SU-DHL-6 (cell line): ENCODE measurements at regions not wholly inside any gene's neighbourhood (a gene's known extent, or its start where the extent isn't known, plus 50 kb on each side); places are given as distances from the start of the nearest gene placed in this dataset.

ENCODE experiments used
- H2AFZ ChIP-seq: fragments of 200-600 bp; sonication (generic); 2 replicates; pipeline ENCODE4 v1.6.1; 2014; ENCODE audit warnings: low read depth, mild to moderate bottlenecking, moderate library complexity, mixed read lengths, antibody characterized with exemption, low read length; ENCODE audit not compliant: severe bottlenecking
- H3F3A ChIP-seq: fragments of 200-600 bp; shearing (Covaris generic); 2 replicates; pipeline ENCODE4 v1.6.0; 2016; ENCODE audit warnings: antibody characterized with exemption, mild to moderate bottlenecking; ENCODE audit not compliant: insufficient read depth
- H3K27ac ChIP-seq: fragments of 200-600 bp; sonication (generic); 2 replicates; pipeline ENCODE4 v1.5.1; 2016; ENCODE audit warnings: low read depth, mild to moderate bottlenecking, low read length, moderate library complexity, mixed read lengths
- H3K27me3 ChIP-seq: fragments of 200-600 bp; sonication (generic), shearing (Covaris generic); 2 replicates; pipeline ENCODE4 v1.6.0; 2014; ENCODE audit warnings: mild to moderate bottlenecking, low read length
- H3K36me3 ChIP-seq: fragments of 200-600 bp; sonication (generic); 2 replicates; pipeline ENCODE4 v1.6.1; 2014; ENCODE audit warnings: mild to moderate bottlenecking, low read length, mixed read lengths
- H3K4me2 ChIP-seq: fragments of 300-600, 200-600 bp; shearing (Covaris generic), sonication (generic); 2 replicates; pipeline ENCODE4 v1.6.0; 2014; ENCODE audit warnings: low read length, low read depth, mild to moderate bottlenecking; ENCODE audit not compliant: poor library complexity, severe bottlenecking
- H3K4me3 ChIP-seq: fragments of 200-600 bp; sonication (generic); 2 replicates; pipeline ENCODE4 v1.5.1; 2014; ENCODE audit warnings: antibody characterized with exemption, low read length, mild to moderate bottlenecking, mixed read lengths; ENCODE audit not compliant: insufficient read depth, poor library complexity, severe bottlenecking
- H3K79me2 ChIP-seq: fragments of 200-600 bp; sonication (generic); 2 replicates; pipeline ENCODE4 v1.6.1; 2014; ENCODE audit warnings: mild to moderate bottlenecking, low read length, moderate library complexity; ENCODE audit not compliant: insufficient read depth
- H3K9ac ChIP-seq: fragments of 200-600 bp; sonication (generic); 2 replicates; pipeline ENCODE4 v1.7.0; 2014; ENCODE audit warnings: mild to moderate bottlenecking, low read length
- H3K9me2 ChIP-seq: fragments of 200-600 bp; sonication (generic); replicated peaks from 2 replicates; pipeline ENCODE4 v1.6.1; 2014; ENCODE audit warnings: low read length; ENCODE audit not compliant: insufficient read depth
- H3K9me3 ChIP-seq: fragments of 200-600 bp; sonication (generic); 2 replicates; pipeline ENCODE4 v1.6.1; 2014; ENCODE audit warnings: low read length, mixed read lengths; ENCODE audit not compliant: insufficient read depth
- H4K20me1 ChIP-seq: fragments of 200-600 bp; sonication (generic); 2 replicates; pipeline ENCODE4 v1.6.1; 2014; ENCODE audit warnings: low read depth, mild to moderate bottlenecking, antibody characterized with exemption, low read length, moderate library complexity, mixed read lengths
- EZH2phosphoT487 ChIP-seq: fragments of 200-600 bp; sonication (generic), shearing (Covaris generic); conservative IDR thresholded peaks from 2 replicates; pipeline ENCODE4 v1.6.1; 2018; ENCODE audit warnings: mild to moderate bottlenecking, antibody characterized with exemption, low read length, moderate library complexity, mixed read lengths
- TF ChIP-seq, protein P1 (sequence below): fragments of 200-600 bp; sonication (generic); IDR thresholded peaks from one replicate; pipeline ENCODE4 v1.5.1; 2017; ENCODE audit warnings: antibody characterized with exemption, mild to moderate bottlenecking, low read length, moderate library complexity; ENCODE audit not compliant: insufficient read depth, poor library complexity, severe bottlenecking

DNA sequence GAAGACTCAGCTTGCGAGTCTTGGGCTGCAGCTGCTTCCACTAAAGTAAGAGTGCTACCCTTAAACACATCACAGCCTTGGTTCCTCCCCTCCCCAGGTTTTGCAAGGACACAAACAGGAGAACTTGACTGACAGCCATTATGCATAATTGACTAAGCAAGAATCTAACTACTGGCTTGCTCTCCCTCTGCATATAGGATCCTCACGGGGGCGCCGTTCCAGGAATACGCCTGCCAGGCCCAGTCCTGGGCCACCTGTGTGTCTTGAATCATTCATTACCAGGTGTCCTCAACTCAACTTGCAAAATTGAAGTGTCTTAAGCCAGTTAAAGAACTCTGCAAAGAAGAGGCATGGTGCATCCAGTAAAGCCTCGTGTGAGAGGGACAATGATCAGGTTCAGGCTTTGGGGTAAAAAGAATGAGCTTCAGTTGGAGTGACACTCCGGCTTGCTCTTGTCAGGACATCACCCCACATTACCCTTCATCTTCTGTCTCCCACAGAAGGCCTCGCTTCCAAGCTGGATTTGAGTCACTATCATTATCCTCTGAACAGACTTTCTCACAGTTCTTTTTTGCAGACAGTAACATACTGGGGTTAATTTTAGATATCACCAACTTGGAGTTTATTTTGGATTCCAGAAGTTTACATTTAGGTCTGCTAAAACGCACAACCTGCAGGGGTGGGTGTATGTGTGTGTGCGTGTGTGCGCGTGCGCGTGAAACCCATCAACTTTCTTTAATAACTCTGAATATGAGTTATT is 273.5 kb upstream of the HS3ST1 start:
- TF ChIP-seq, protein P1, sequence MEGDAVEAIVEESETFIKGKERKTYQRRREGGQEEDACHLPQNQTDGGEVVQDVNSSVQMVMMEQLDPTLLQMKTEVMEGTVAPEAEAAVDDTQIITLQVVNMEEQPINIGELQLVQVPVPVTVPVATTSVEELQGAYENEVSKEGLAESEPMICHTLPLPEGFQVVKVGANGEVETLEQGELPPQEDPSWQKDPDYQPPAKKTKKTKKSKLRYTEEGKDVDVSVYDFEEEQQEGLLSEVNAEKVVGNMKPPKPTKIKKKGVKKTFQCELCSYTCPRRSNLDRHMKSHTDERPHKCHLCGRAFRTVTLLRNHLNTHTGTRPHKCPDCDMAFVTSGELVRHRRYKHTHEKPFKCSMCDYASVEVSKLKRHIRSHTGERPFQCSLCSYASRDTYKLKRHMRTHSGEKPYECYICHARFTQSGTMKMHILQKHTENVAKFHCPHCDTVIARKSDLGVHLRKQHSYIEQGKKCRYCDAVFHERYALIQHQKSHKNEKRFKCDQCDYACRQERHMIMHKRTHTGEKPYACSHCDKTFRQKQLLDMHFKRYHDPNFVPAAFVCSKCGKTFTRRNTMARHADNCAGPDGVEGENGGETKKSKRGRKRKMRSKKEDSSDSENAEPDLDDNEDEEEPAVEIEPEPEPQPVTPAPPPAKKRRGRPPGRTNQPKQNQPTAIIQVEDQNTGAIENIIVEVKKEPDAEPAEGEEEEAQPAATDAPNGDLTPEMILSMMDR = no peak
- TF ChIP-seq EZH2phosphoT487 = no peak
- H3K36me3 ChIP-seq = no peaks in the 10 kb centered on the region
- H3K9me2 ChIP-seq = no peaks in the 10 kb centered on the region
- no peak overlapping the region for H3K4me3 ChIP-seq
- H3K79me2 ChIP-seq = no peaks in the 10 kb centered on the region
- no peaks in the 10 kb centered on the region for H3K27me3 ChIP-seq
- H3K9me3 ChIP-seq = no peaks in the 10 kb centered on the region
- H4K20me1 ChIP-seq = no peaks in the 10 kb centered on the region
- no peak overlapping the region for H3K27ac ChIP-seq
- H3F3A ChIP-seq = no peaks in the 10 kb centered on the region
- H3K9ac ChIP-seq = no peak overlapping the region
- no peak overlapping the region for H2AFZ ChIP-seq
- H3K4me2 ChIP-seq = no peak overlapping the region

DNA sequence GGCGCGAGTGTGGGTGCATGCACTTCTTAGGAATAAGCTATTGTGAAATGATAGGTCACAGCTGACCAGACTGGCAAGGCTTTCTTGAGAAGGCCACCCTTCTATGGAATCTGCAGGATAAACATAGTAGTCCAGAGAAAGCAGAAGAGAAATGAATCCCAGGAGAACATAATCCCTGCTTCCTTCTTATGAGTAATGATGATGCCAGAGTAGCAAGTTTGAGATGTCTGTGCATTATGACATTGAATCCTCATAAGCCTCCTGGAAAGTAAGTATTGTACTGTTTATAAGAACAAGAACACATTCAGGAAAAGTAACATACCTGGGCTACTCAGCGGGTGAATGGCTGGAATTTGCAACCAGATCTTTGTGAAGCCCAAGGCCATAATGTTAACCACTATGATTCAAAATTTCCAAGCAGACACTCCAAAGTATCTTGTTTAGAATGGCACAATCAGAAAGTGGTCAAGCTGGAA is 272.1 kb upstream of the HS3ST1 start:
- Histone ChIP-seq H3K9me3 (no peaks in the 10 kb centered on the region), H3K4me3 (no peak overlapping the region), H4K20me1 (no peaks in the 10 kb centered on the region), H2AFZ (no peak overlapping the region), H3K9ac (no peak overlapping the region), H3K27me3 (no peaks in the 10 kb centered on the region), H3K4me2 (no peak overlapping the region), H3K9me2 (no peaks in the 10 kb centered on the region), H3F3A (no peaks in the 10 kb centered on the region), H3K36me3 (no peaks in the 10 kb centered on the region), H3K79me2 (no peaks in the 10 kb centered on the region), H3K27ac (no peak overlapping the region)
- TF ChIP-seq, protein P1 = no peak
- TF ChIP-seq EZH2phosphoT487 = no peak

DNA sequence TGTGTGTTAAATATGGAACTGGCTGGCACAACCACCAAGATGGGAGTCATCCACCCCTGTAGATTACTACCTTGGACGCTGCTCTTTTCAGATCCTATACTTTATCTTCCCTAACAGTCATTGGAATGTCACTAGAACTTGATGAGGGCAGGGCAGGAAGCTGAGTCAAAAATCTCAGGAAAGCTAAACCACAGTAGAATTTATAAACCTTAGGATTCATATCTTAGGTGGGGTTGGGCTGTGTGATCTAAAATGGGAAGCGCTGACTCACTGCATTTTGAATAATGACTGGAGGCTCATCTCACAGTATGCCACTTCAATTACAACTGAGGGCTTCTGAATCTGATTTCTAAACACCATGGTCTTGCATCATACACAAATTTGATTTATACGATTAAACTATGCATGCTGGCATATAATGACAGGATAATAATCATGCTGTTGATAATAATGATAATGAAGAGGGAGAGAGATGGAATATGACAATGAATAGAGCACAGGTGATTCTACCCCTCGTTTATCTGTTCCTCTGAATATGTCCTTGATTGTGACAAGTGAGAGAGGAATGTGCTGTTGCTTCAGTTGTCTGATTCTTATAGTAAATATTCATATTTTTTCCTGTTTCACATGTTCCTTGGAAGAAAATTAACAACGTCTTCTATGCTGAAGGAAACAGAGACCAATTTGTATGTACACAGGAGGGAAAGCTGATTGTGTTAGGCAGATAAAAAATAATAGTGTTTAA is 270.3 kb upstream of the HS3ST1 start:
- no peak overlapping the region for H3K4me3 ChIP-seq
- H2AFZ ChIP-seq = no peak overlapping the region
- no peaks in the 10 kb centered on the region for H3F3A ChIP-seq
- TF ChIP-seq, protein P1 = no peak
- no peak for TF ChIP-seq EZH2phosphoT487
- H3K79me2 ChIP-seq = no peaks in the 10 kb centered on the region
- H3K9ac ChIP-seq = no peak overlapping the region
- no peaks in the 10 kb centered on the region for H3K9me2 ChIP-seq
- H3K27me3 ChIP-seq = no peaks in the 10 kb centered on the region
- H3K27ac ChIP-seq = no peak overlapping the region
- no peak overlapping the region for H3K4me2 ChIP-seq
- H3K9me3 ChIP-seq = no peaks in the 10 kb centered on the region
- H4K20me1 ChIP-seq = no peaks in the 10 kb centered on the region
- H3K36me3 ChIP-seq = no peaks in the 10 kb centered on the region
